Psoas muscle (tissue), 7 donors: ENCODE measurements at regions not wholly inside any gene's neighbourhood (a gene's known extent, or its start where the extent isn't known, plus 50 kb on each side); places are given as distances from the start of the nearest gene placed in this dataset.

Source experiments
- ATAC-seq, 4 donors: fragments of 200-7000 bp; cut with Tn5 transposase; one replicate each; pipeline ENCODE4 v1.9.1; 2020; ENCODE audit warnings: moderate library complexity in 3 of 4, mild to moderate bottlenecking in 2 of 4
- DNase-seq, 2 donors: peaks; one replicate each; pipeline ENCODE4 v3.0.0-alpha.2; 2020
- H3K27ac ChIP-seq: fragments of 200-600 bp; one replicate; pipeline ENCODE4 v1.8.0; 2022
- H3K27me3 ChIP-seq, 3 donors: fragments of 200-600 bp in 1 of 3; one replicate each; pipeline versions ENCODE4 v1.6.1 to v1.8.0; 2013 to 2022; ENCODE audit warnings: low read length in 2 of 3, mild to moderate bottlenecking in 2 of 3, moderate library complexity in 1 of 3; ENCODE audit not compliant: insufficient read depth in 3 of 3
- H3K36me3 ChIP-seq, 2 donors: fragments of 200-600 bp in 1 of 2; one replicate each; pipeline versions ENCODE4 v1.6.1 to v1.8.0; 2013 to 2022; ENCODE audit warnings: low read depth in 1 of 2, mild to moderate bottlenecking in 1 of 2, moderate library complexity in 1 of 2; ENCODE audit not compliant: insufficient read depth in 1 of 2
- H3K4me1 ChIP-seq: fragments of 200-600 bp; one replicate; pipeline ENCODE4 v1.8.0; 2022
- H3K4me3 ChIP-seq: fragments of 200-600 bp; one replicate; pipeline ENCODE4 v1.8.0; 2022; ENCODE audit warnings: mild to moderate bottlenecking
- H3K9me3 ChIP-seq: fragments of 200-600 bp; one replicate; pipeline ENCODE4 v1.8.0; 2022
- CTCF ChIP-seq: fragments of 200-600 bp; IDR thresholded peaks from one replicate; pipeline ENCODE4 v1.8.0; 2022; ENCODE audit warnings: antibody characterized with exemption
- WGBS, 3 donors: extraction: QIAGEN DNeasy Blood & Tissue Kit; methylation state at CpG; one replicate each; pipeline versions ENCODE4 v1.1.6 to v1.1.7; 2013; 5-methylcytosine and 5-hydroxymethylcytosine counted together
- intact Hi-C, 2 donors: fragments of 100-400 bp; cut with DNase I; formaldehyde crosslinking; loops; one replicate each; pipeline versions ENCODE4 v1.11.0 to v1.14.2; 2022
- donor health status: healthy with polysubstance abuse.
- donor health status: DM: no; HTN: no; CAD: no; lungs with moderate emphysema.
- donor health status: Bipolar disorder and iron deficiency.
- donor health status: healthy.
- donor health status: DM: yes; HTN: yes; CAD: no.
- donor health status: DM: no; HTN: no; CAD: no.
- donor health status: DM: yes; HTN: yes; CAD: no.

GRCh38 chr5:167889276-167889675 is 402.2 kb upstream of the WWC1 start:
- H3K9me3 ChIP-seq, result no peaks in the 10 kb centered on the region
- DNase-seq (no peak), ATAC-seq (no peak)
- H3K4me3 ChIP-seq, result no peak overlapping the region
- 44 to 58% (median 54%) methylated on average over 9 of the region's 9 CpGs for WGBS, 3 donors
- H3K27ac ChIP-seq, result no peak overlapping the region
- no peaks in the 10 kb centered on the region for H3K4me1 ChIP-seq
- intact Hi-C loops, result no loop called here
- no peaks in the 10 kb centered on the region for H3K27me3 ChIP-seq
- no peak for TF ChIP-seq CTCF
- H3K36me3 ChIP-seq, result no peaks in the 10 kb centered on the region

GRCh38 chr5:167892352-167893115 is 398.9 kb upstream of the WWC1 start:
- no peak for TF ChIP-seq CTCF
- Histone ChIP-seq H3K27ac (no peak overlapping the region), H3K36me3 (no peaks in the 10 kb centered on the region), H3K4me1 (no peaks in the 10 kb centered on the region), H3K9me3 (no peaks in the 10 kb centered on the region), H3K27me3 (no peaks in the 10 kb centered on the region), H3K4me3 (no peak overlapping the region)
- WGBS, 3 donors, result 79 to 80% (median 79%) methylated on average over 3 of the region's 3 CpGs
- DNase-seq, result no peak
- intact Hi-C loops, result no loop called here
- no peak for ATAC-seq

- DNase-seq (no peak), ATAC-seq (no peak)
- no peaks in the 10 kb centered on the region for H3K36me3 ChIP-seq
- intact Hi-C loops, result no loop called here
- H3K27ac ChIP-seq, result no peak overlapping the region
- no peaks in the 10 kb centered on the region for H3K4me1 ChIP-seq
- WGBS, 3 donors, result 41 to 46% (median 45%) methylated on average over 7 of the region's 7 CpGs
- H3K4me3 ChIP-seq, result no peak overlapping the region
- no peaks in the 10 kb centered on the region for H3K9me3 ChIP-seq
- TF ChIP-seq CTCF, result no peak
- no peaks in the 10 kb centered on the region for H3K27me3 ChIP-seq
Observed at GRCh38 chr5:167893271-167893670, 398.2 kb upstream of the WWC1 start.

GRCh38 chr5:167894631-167895472 is 396.6 kb upstream of the WWC1 start:
- intact Hi-C loops, result no loop called here
- Histone ChIP-seq H3K36me3 (no peaks in the 10 kb centered on the region), H3K9me3 (no peaks in the 10 kb centered on the region), H3K27ac (no peak overlapping the region), H3K4me1 (no peaks in the 10 kb centered on the region), H3K27me3 (no peaks in the 10 kb centered on the region), H3K4me3 (no peak overlapping the region)
- no peak for TF ChIP-seq CTCF
- ATAC-seq (no peak), DNase-seq (no peak)
- 69 to 74% (median 70%) methylated on average over 4 of the region's 4 CpGs for WGBS, 3 donors
